Neural cell (in vitro differentiated cells): ENCODE measurements at regions not wholly inside any gene's neighbourhood (a gene's known extent, or its start where the extent isn't known, plus 50 kb on each side); places are given as distances from the start of the nearest gene placed in this dataset.

ENCODE experiments used
- CTCF ChIP-seq: fragments of 450-650 bp; IDR thresholded peaks from 2 replicates; pipeline ENCODE4 v1.5.1; 2014; ENCODE audit warnings: antibody characterized with exemption, mild to moderate bottlenecking, moderate library complexity; ENCODE audit not compliant: poor library complexity, severe bottlenecking
- EP300 ChIP-seq: fragments of 450-650 bp; conservative IDR thresholded peaks from 2 replicates; pipeline ENCODE4 v1.6.1; 2014; ENCODE audit warnings: antibody characterized with exemption, mild to moderate bottlenecking, moderate library complexity; ENCODE audit not compliant: poor library complexity, severe bottlenecking
- EZH2 ChIP-seq: fragments of 200-600, 300-800 bp; shearing (Covaris generic), sonication (generic); IDR thresholded peaks from 2 replicates; pipeline ENCODE4 v1.6.1; 2014; ENCODE audit warnings: antibody characterized with exemption, low read length, borderline replicate concordance, mild to moderate bottlenecking; ENCODE audit not compliant: insufficient read depth, poor library complexity, severe bottlenecking
- TAF1 ChIP-seq: IDR thresholded peaks from 2 replicates; pipeline ENCODE4 v1.6.1; 2012; ENCODE audit warnings: low read depth

GRCh38 chr6:85113934-85114580 lies 335.8 kb upstream of the NT5E start:
- TF ChIP-seq CTCF (no peak), EZH2 (no peak), TAF1 (no peak), EP300 (peak; percentile 91)
